RWPE2 (cell line): ENCODE measurements at regions not wholly inside any gene's neighbourhood (a gene's known extent, or its start where the extent isn't known, plus 50 kb on each side); places are given as distances from the start of the nearest gene placed in this dataset.

Experiments
- ATAC-seq: fragments of 200-7000 bp; cut with Tn5 transposase; 3 replicates; pipeline ENCODE4 v1.9.1; 2021; ENCODE audit warnings: low read depth
- DNase-seq: peaks from one replicate; pipeline ENCODE4 v3.0.0-alpha.2; 2020; ENCODE audit warnings: low spot score
- H3K27ac ChIP-seq: fragments of 450-650 bp; 2 replicates; pipeline ENCODE4 v1.5.1; 2017; ENCODE audit warnings: mild to moderate bottlenecking; ENCODE audit not compliant: poor library complexity, severe bottlenecking
- H3K27me3 ChIP-seq: fragments of 250-450 bp; sonication (Bioruptor Pico); 2 replicates; pipeline ENCODE4 v1.5.1; 2021; ENCODE audit warnings: mild to moderate bottlenecking, moderate library complexity; ENCODE audit not compliant: insufficient read depth, poor library complexity, severe bottlenecking
- H3K36me3 ChIP-seq: fragments of 250-450 bp; sonication (Bioruptor Pico); 2 replicates; pipeline ENCODE4 v1.5.1; 2020; ENCODE audit warnings: low read depth, mild to moderate bottlenecking, moderate library complexity
- H3K4me1 ChIP-seq: fragments of 250-450 bp; sonication (Bioruptor Pico); 2 replicates; pipeline ENCODE4 v1.5.1; 2021; ENCODE audit warnings: mild to moderate bottlenecking, moderate library complexity; ENCODE audit not compliant: insufficient read depth, poor library complexity, severe bottlenecking
- H3K4me3 ChIP-seq: fragments of 250-450 bp; sonication (Bioruptor Pico); 2 replicates; pipeline ENCODE4 v1.5.1; 2021; ENCODE audit warnings: mild to moderate bottlenecking, moderate library complexity; ENCODE audit not compliant: severe bottlenecking
- H3K9me3 ChIP-seq: fragments of 250-450 bp; sonication (Bioruptor Pico); 2 replicates; pipeline ENCODE4 v1.5.1; 2021; ENCODE audit warnings: mild to moderate bottlenecking, moderate library complexity; ENCODE audit not compliant: severe bottlenecking
- CTCF ChIP-seq: fragments of 450-650 bp; IDR thresholded peaks from one replicate; pipeline ENCODE4 v1.5.1; 2017; ENCODE audit warnings: mild to moderate bottlenecking, moderate library complexity; ENCODE audit not compliant: poor library complexity, severe bottlenecking

DNA sequence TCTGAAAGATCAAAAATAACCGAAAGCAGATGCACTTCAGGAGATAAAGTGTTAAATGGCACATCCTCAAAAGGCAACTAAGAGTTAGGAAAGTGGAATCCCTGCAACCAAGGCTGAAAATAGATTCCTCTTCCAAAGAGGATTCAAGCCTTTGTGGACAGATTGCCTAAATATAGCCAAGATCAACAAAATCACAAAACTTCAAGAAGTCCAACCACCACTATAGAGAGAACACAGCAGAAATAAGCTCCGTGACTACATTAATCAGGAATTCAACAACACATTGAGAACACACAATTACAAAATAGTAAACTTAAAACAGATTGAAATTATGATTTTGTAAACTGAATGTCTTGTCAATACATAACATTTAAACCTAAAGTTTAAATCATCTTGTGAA, 165.7 kb downstream of the LNPK start:
- Histone ChIP-seq H3K4me3 (no peak overlapping the region), H3K9me3 (no peaks in the 10 kb centered on the region), H3K36me3 (no peaks in the 10 kb centered on the region), H3K4me1 (no peaks in the 10 kb centered on the region), H3K27me3 (no peaks in the 10 kb centered on the region), H3K27ac (no peak overlapping the region)
- TF ChIP-seq CTCF, result no peak
- DNase-seq (no peak), ATAC-seq (no peak)

- Histone ChIP-seq H3K9me3 (no peaks in the 10 kb centered on the region), H3K4me1 (no peaks in the 10 kb centered on the region), H3K36me3 (no peaks in the 10 kb centered on the region), H3K4me3 (no peak overlapping the region), H3K27me3 (no peaks in the 10 kb centered on the region), H3K27ac (no peak overlapping the region)
- DNase-seq (no peak), ATAC-seq (no peak)
- no peak for TF ChIP-seq CTCF
These were observed 167.6 kb downstream of the LNPK start for GRCh38 chr2:175834477-175834876.

DNA sequence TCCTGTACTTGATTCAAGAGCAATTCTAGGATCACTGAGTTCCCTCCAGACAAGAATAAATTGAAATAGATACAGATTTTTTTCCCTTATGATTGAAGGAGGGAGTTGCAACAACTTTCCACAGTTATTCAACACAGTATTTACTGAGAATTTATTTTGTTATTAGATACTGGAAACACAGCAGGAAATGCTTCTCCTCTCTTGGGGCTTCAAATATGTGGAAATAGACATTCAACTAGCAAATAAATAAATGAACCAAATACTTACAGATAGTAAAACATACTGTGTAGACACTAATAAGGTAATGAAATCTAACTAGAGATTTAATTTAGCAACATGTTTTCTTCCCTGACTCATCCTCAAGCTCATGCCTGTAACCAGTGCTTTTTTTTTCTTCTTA, 169.2 kb downstream of the LNPK start:
- H3K27me3 ChIP-seq, result no peaks in the 10 kb centered on the region
- no peak overlapping the region for H3K27ac ChIP-seq
- ATAC-seq (no peak), DNase-seq (no peak)
- no peaks in the 10 kb centered on the region for H3K4me1 ChIP-seq
- TF ChIP-seq CTCF, result no peak
- no peaks in the 10 kb centered on the region for H3K36me3 ChIP-seq
- no peak overlapping the region for H3K4me3 ChIP-seq
- no peaks in the 10 kb centered on the region for H3K9me3 ChIP-seq

GRCh38 chr2:175829741-175830140, 172.3 kb downstream of the LNPK start:
- no peak for DNase-seq
- Histone ChIP-seq H3K27ac (no peak overlapping the region), H3K9me3 (no peaks in the 10 kb centered on the region), H3K36me3 (no peaks in the 10 kb centered on the region), H3K27me3 (no peaks in the 10 kb centered on the region), H3K4me3 (no peak overlapping the region), H3K4me1 (no peaks in the 10 kb centered on the region)
- no peak for ATAC-seq
- no peak for TF ChIP-seq CTCF

GRCh38 chr2:175827856-175828255, 174.2 kb downstream of the LNPK start:
- no peak for TF ChIP-seq CTCF
- ATAC-seq (no peak), DNase-seq (no peak)
- no peaks in the 10 kb centered on the region for H3K27me3 ChIP-seq
- H3K4me1 ChIP-seq, result no peaks in the 10 kb centered on the region
- no peak overlapping the region for H3K27ac ChIP-seq
- no peaks in the 10 kb centered on the region for H3K9me3 ChIP-seq
- no peak overlapping the region for H3K4me3 ChIP-seq
- H3K36me3 ChIP-seq, result no peaks in the 10 kb centered on the region
